ENCODE measurements at regions not wholly inside any gene's neighbourhood (a gene's known extent, or its start where the extent isn't known, plus 50 kb on each side); places are given as distances from the start of the nearest gene placed in this dataset.
"Not testable (repeated sequence)": the region's sequence is repeated elsewhere in the genome, so short reads cannot be mapped to it uniquely, and the experiment has no call there.

DNA sequence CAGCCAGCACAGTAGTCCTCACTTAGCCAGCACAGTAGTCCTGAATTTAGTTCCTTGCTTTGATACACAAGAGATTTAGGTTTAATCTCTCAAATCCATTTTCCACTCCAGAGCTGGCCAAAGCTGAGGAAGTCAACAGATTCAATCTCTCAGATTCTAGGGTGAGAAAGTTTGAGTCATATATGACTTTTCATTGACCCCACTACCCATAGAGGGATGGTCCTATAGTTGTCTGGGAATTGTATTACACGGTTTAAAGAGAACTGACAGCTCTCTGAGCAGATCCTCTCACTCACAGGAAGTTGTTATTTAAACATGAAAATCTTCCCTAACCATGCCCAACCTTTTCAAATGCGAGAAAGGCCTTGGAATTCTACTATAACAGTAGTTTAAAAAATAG lies 641.8 kb upstream of the SEMA3D start:
- DNase-seq (ENCODE audit: low spot score in 2 of 2): no peak
- no peaks in the 10 kb centered on the region for H3K27me3 Mint-ChIP-seq
- no peak overlapping the region for H3K27ac Mint-ChIP-seq (ENCODE audit: low read depth)
- no peak overlapping the region for H3K4me3 Mint-ChIP-seq
- H3K4me1 Mint-ChIP-seq: no peaks in the 10 kb centered on the region
- H3K36me3 Mint-ChIP-seq (ENCODE audit: insufficient read depth): no peaks in the 10 kb centered on the region
- ATAC-seq (replicated peaks; ENCODE audit: extremely low read depth, poor library complexity, severe bottlenecking): no peak
- H3K9me3 Mint-ChIP-seq: peaks cover 6% of the 10 kb centered on the region

DNA sequence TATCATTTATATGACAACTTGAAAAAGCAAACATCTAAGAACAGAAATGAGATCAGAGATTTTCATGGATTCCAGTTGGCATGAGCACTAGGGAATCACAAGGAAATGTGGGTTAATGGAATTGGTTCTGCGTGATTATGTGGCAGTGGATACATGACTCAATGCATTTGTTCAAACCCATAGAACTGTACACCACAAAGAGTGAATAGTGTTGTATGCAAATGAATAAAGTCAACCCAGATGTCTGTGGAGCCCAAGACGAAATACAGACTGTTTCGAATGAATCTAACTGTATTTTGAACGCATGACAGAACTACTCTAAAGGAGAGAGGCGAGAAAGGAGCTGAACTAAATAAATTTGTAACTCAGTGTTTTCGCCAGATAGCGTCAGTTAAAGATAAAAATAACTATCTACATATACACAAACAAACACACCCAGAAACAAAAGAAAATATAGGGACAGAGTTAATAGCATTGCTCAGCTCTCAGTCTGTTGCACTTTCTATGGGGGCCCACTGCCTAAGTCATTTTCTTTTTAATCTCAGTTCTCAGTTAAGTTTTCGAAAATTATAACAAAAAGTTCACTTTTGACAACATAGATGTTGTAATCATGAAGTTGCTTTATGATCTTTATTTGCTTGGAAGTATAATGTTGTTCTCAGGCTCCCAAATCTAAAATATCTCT lies 636.7 kb upstream of the SEMA3D start:
- Mint-ChIP-seq H3K4me1 (no peaks in the 10 kb centered on the region), H3K27ac (ENCODE audit: low read depth) (no peak overlapping the region)
- no peak for ATAC-seq (replicated peaks; ENCODE audit: extremely low read depth, poor library complexity, severe bottlenecking)

DNA sequence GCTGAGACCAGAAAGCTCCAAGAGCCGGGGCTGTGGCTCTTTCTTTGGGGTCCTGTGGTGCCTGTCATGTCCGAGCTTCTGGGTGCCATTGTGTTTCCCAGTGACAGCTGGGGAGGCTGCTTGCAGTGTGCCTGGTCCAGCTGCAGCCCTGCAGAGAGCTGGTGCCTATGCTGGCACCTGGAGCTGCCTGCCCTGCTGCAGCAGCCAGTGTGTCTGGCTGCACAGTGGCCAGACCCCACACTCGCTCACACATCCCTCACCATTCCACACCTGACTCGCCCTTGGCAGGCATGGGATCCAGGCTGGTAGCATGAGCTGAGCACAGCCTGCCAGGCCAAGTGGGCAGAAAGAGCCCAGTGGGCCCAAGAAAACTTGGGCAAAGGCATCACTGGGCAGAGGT lies 635.1 kb upstream of the SEMA3D start:
- Mint-ChIP-seq H3K4me1 (no peaks in the 10 kb centered on the region), H3K9me3 (peaks cover 10% of the 10 kb centered on the region), H3K4me3 (no peak overlapping the region), H3K27ac (ENCODE audit: low read depth) (no peak overlapping the region), H3K36me3 (ENCODE audit: insufficient read depth) (no peaks in the 10 kb centered on the region), H3K27me3 (no peaks in the 10 kb centered on the region)
- ATAC-seq (replicated peaks; ENCODE audit: extremely low read depth, poor library complexity, severe bottlenecking) (no peak), DNase-seq (ENCODE audit: low spot score in 2 of 2) (no peak)

More for the DNA sequence above, 636.7 kb upstream of the SEMA3D start:
- Mint-ChIP-seq H3K9me3 (peaks cover 10% of the 10 kb centered on the region), H3K27me3 (no peaks in the 10 kb centered on the region), H3K36me3 (ENCODE audit: insufficient read depth) (no peaks in the 10 kb centered on the region), H3K4me3 (no peak overlapping the region)
- DNase-seq (ENCODE audit: low spot score in 2 of 2): no peak

DNA sequence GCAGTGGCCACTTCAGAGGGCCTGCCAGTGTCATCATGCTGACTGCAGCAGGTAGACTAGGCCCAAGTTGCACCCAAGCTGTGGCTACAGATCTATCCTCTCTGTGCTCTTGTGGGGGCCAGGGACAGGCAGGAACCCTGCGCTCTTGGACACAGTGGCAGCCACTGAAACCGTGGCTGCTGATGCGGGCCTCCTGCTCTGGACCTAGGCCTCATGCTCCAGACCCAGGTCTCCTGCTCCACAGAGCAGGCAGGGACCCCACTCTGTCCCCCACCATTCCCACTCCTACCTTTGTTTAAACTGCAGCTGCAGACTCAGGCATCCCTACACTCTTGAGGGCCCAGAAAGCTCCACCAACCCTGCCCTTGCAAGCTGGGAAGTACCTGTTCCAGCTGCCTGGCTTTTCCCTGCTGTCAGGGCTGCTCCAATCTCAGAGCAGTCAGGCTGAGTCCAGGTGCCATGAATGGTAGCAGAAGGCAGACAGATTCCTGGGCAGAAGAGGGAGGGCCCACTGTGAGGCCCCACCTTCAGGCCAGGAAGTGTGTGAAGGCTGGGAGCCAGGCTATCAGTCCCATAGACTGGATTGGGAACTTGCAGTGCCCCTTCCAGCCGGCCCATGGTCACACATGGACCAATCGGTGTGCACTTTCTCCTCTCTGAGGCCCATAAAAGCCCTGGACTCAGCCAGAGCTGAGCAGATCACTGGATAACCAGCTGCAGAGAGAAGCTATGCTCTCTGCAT lies 634.0 kb upstream of the SEMA3D start:
- ATAC-seq (replicated peaks; ENCODE audit: extremely low read depth, poor library complexity, severe bottlenecking): no peak
- H3K27me3 Mint-ChIP-seq: no peaks in the 10 kb centered on the region
- no peaks in the 10 kb centered on the region for H3K36me3 Mint-ChIP-seq (ENCODE audit: insufficient read depth)

DNA sequence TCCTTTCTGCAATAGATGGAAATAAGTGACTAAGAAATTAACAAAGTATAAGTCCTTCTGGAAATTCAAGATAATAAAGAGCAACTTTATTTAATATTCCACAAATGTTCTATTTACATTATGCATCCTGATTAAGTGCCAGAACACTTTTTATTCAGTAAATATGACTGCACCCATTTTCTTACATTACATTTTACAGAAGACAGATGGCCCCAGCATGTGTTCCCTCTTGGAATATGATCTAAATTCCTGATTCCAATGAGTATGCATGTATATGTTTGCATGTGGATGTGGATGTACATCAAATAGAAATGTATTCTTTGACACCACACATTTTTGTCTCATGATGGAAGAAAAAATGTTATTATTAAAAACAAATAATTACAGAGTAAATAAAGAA lies 628.7 kb upstream of the SEMA3D start:
- DNase-seq (ENCODE audit: low spot score in 2 of 2) (no peak), ATAC-seq (replicated peaks; ENCODE audit: extremely low read depth, poor library complexity, severe bottlenecking) (no peak)
- Mint-ChIP-seq H3K27me3 (no peaks in the 10 kb centered on the region), H3K27ac (ENCODE audit: low read depth) (no peak overlapping the region), H3K4me3 (no peak overlapping the region), H3K4me1 (no peaks in the 10 kb centered on the region), H3K9me3 (peaks cover 14% of the 10 kb centered on the region), H3K36me3 (ENCODE audit: insufficient read depth) (no peaks in the 10 kb centered on the region)

More for the DNA sequence above, 634.0 kb upstream of the SEMA3D start:
- Mint-ChIP-seq H3K9me3 (peaks cover 7% of the 10 kb centered on the region), H3K27ac (ENCODE audit: low read depth) (no peak overlapping the region), H3K4me3 (no peak overlapping the region), H3K4me1 (no peaks in the 10 kb centered on the region)
- DNase-seq (ENCODE audit: low spot score in 2 of 2): no peak

DNA sequence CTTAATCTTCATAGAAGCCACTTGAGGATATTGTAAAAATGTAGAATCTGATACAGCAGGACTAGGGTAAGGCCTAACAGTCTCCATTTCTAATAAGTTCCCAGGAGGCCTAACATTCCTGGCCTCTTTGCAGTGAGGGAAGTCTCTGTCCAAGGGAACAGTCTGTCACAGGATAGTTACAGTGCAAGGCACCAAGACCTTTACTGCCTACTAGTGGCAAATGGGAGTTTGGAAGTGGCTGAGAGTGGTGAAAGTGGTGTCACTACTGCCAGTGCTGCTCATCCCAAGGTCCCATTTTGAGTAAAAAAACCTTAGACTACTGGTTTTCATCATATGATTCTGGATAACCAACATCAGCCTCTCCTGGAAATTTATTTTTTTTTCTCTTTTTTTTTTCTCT lies 619.5 kb upstream of the SEMA3D start:
- Mint-ChIP-seq H3K9me3 (peaks cover 17% of the 10 kb centered on the region), H3K4me1 (no peaks in the 10 kb centered on the region), H3K27ac (ENCODE audit: low read depth) (no peak overlapping the region), H3K4me3 (no peak overlapping the region), H3K27me3 (no peaks in the 10 kb centered on the region), H3K36me3 (ENCODE audit: insufficient read depth) (no peaks in the 10 kb centered on the region)
- no peak for ATAC-seq (replicated peaks; ENCODE audit: extremely low read depth, poor library complexity, severe bottlenecking)
- DNase-seq (ENCODE audit: low spot score in 2 of 2): no peak

DNA sequence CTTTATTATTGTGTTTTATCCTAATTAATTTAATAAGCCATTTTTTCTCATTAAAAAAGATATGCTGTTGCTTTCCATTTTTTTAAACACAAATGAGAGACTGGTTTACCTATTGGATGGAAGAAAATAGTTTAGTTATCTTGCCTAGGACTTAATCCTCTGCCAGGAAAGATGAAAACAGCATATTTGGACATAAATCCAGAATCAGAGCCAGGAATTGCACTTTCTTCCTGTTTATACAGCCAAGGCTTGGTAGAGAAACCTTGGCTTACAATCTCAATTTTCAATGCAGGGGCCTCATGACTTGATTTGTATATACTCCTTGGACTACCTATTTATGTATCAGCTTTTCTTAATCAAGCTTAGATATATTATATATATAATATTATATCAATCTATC lies 618.8 kb upstream of the SEMA3D start:
- ATAC-seq (replicated peaks; ENCODE audit: extremely low read depth, poor library complexity, severe bottlenecking): no peak
- Mint-ChIP-seq H3K4me1 (no peaks in the 10 kb centered on the region), H3K4me3 (no peak overlapping the region), H3K36me3 (ENCODE audit: insufficient read depth) (no peaks in the 10 kb centered on the region), H3K9me3 (peaks cover 16% of the 10 kb centered on the region), H3K27me3 (no peaks in the 10 kb centered on the region), H3K27ac (ENCODE audit: low read depth) (no peak overlapping the region)
- no peak for DNase-seq (ENCODE audit: low spot score in 2 of 2)

DNA sequence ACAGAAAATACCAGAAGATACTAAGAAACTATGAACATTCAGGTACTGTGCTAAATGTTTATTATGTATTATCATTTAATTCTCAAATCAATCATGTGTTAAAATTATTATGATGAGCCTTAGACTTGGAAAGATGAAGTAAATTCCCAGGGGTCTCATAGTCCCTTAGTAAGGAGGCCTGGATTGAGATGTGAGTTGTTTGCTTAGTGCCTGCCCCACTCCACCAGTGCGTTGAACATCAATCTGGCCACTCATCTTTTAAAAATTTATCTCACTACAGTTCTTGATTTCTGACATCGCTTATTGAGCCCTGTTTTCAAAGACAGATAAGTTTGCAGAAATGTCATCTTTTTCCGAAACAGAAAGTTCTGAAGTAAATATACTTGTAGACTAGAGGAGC lies 618.4 kb upstream of the SEMA3D start:
- H3K9me3 Mint-ChIP-seq: peaks cover 16% of the 10 kb centered on the region
- no peak overlapping the region for H3K4me3 Mint-ChIP-seq
- DNase-seq (ENCODE audit: low spot score in 2 of 2): no peak
- H3K27me3 Mint-ChIP-seq: no peaks in the 10 kb centered on the region
- no peak for ATAC-seq (replicated peaks; ENCODE audit: extremely low read depth, poor library complexity, severe bottlenecking)
- no peak overlapping the region for H3K27ac Mint-ChIP-seq (ENCODE audit: low read depth)
- no peaks in the 10 kb centered on the region for H3K36me3 Mint-ChIP-seq (ENCODE audit: insufficient read depth)
- H3K4me1 Mint-ChIP-seq: no peaks in the 10 kb centered on the region

DNA sequence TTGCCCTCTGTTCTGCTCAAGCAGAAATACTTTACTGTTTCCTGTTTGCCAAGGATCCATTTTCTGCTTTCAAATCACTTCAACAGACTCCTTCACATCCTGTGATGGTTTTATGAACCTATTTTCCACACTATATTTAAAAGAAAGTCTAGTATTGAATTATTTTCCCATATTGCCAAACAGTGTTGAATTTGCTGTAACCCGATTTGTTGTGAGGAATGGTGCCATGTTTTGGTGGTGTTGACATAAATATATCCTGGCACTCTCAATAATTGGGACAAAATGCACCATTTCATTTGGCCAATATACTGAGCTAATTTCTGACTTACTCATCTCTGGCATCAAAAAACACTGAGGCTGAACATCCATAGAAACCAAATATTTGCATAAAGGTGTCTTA lies 615.4 kb upstream of the SEMA3D start:
- ATAC-seq (replicated peaks; ENCODE audit: extremely low read depth, poor library complexity, severe bottlenecking): no peak
- H3K36me3 Mint-ChIP-seq (ENCODE audit: insufficient read depth): peaks cover 2% of the 10 kb centered on the region
- H3K27me3 Mint-ChIP-seq: no peaks in the 10 kb centered on the region
- H3K4me1 Mint-ChIP-seq: no peaks in the 10 kb centered on the region
- peaks cover 6% of the 10 kb centered on the region for H3K9me3 Mint-ChIP-seq
- no peak overlapping the region for H3K4me3 Mint-ChIP-seq
- H3K27ac Mint-ChIP-seq (ENCODE audit: low read depth): no peak overlapping the region
- no peak for DNase-seq (ENCODE audit: low spot score in 2 of 2)

DNA sequence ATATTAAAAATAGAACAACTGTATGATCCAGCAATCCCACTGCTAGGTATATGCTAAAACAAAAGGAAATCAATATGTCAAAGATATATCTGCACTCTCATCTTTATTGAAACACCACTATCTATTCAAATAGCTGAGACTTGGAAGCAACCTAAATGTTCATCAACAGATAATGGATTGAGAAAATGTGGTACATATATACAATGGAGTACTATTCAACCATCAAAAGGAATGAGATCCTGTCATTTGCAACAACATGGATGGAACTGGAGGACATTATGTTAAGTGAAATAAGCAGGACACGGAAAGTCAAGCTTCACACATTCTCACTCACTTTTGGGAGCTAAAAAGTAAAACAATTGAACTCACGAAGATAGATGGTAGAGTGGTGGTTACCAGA lies 610.1 kb upstream of the SEMA3D start:
- Mint-ChIP-seq H3K27me3 (no peaks in the 10 kb centered on the region), H3K36me3 (ENCODE audit: insufficient read depth) (peaks cover 2% of the 10 kb centered on the region), H3K27ac (ENCODE audit: low read depth) (no peak overlapping the region), H3K4me1 (no peaks in the 10 kb centered on the region), H3K4me3 (no peak overlapping the region), H3K9me3 (peaks cover 19% of the 10 kb centered on the region)
- DNase-seq (ENCODE audit: low spot score in 2 of 2) (no peak), ATAC-seq (replicated peaks; ENCODE audit: extremely low read depth, poor library complexity, severe bottlenecking) (no peak)

DNA sequence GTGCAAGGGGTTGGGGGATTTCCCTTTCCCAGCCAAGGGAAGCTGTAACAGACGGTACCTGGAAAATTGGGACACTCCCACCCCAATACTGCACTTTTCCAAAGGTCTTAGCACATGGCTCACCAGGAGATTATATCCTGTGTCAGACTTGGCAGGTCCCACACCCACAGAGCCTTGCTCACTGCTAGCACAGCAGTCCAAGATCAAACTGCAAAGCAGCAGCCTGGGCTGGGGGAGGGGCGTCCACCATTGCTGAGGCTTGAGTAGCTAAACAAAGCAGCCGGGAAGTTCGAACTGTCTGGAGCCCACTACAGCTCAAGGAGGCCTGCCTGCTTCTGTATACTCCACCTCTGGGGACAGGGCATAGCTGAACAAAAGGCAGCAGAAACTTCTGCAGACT lies 604.2 kb upstream of the SEMA3D start:
- H3K36me3 Mint-ChIP-seq (ENCODE audit: insufficient read depth); H3K27me3 Mint-ChIP-seq; H3K4me1 Mint-ChIP-seq; H3K4me3 Mint-ChIP-seq; DNase-seq (ENCODE audit: low spot score in 2 of 2); ATAC-seq (replicated peaks; ENCODE audit: extremely low read depth, poor library complexity, severe bottlenecking); H3K27ac Mint-ChIP-seq (ENCODE audit: low read depth): not testable (repeated sequence)
- H3K9me3 Mint-ChIP-seq: peaks cover 29% of the 10 kb centered on the region

DNA sequence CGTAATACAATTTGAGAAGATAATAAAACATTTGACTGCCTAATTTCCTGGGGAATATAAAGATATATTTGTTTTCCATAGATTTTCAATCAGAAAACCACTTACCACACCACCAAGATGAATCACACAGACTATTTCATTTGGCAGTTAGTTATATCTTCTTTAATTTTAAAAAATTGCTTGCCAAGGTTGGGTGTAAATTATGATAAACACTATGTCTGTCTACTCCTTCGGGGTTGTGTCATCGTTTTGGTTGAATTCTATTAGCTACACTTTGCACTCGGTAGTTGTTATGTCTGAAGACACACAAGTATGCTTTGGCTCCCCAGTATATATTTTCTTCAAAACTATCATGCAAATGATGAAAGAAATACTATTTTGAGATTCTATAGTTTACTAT lies 594.8 kb upstream of the SEMA3D start:
- Mint-ChIP-seq H3K36me3 (ENCODE audit: insufficient read depth) (no peaks in the 10 kb centered on the region), H3K9me3 (peaks cover 27% of the 10 kb centered on the region), H3K27me3 (no peaks in the 10 kb centered on the region), H3K4me3 (no peak overlapping the region), H3K4me1 (no peaks in the 10 kb centered on the region), H3K27ac (ENCODE audit: low read depth) (no peak overlapping the region)
- DNase-seq (ENCODE audit: low spot score in 2 of 2) (no peak), ATAC-seq (replicated peaks; ENCODE audit: extremely low read depth, poor library complexity, severe bottlenecking) (no peak)

DNA sequence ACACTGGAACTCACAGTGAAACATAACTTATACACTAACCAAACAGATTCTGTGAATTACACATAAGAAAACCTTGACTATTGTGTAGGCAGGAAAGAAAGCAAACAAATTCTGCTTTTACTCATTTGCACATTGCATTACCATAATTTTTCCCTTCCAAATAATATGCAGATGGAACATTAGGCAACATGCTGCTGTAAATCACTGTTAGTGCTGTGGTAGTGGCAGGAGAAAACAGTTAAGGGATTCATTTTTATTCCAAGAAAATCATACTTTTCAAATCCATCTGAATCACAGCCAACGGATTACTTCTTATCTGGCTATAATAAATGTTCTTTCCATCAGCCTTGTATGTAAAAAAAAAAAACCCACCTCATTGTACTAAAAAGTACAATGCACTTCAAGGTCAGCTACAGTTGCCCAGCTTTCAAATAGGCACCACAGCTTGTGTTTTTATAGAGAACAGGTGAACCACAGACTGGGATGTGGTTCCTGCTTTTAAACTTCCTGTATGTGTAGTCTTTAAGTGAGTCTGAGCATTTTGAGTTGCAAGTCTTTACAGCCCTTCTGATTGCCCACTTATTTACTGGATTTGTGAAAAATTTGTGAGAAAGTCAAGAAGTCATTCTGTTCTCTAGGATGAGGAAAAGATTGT lies 590.0 kb upstream of the SEMA3D start:
- ATAC-seq (replicated peaks; ENCODE audit: extremely low read depth, poor library complexity, severe bottlenecking): no peak
- H3K27ac Mint-ChIP-seq (ENCODE audit: low read depth): no peak overlapping the region
- H3K9me3 Mint-ChIP-seq: peaks cover 11% of the 10 kb centered on the region
- no peaks in the 10 kb centered on the region for H3K4me1 Mint-ChIP-seq
- H3K4me3 Mint-ChIP-seq: no peak overlapping the region
- no peak for DNase-seq (ENCODE audit: low spot score in 2 of 2)
- H3K36me3 Mint-ChIP-seq (ENCODE audit: insufficient read depth): no peaks in the 10 kb centered on the region
- H3K27me3 Mint-ChIP-seq: no peaks in the 10 kb centered on the region
